Esophagus squamous epithelium (tissue), 4 donors: ENCODE measurements at regions not wholly inside any gene's neighbourhood (a gene's known extent, or its start where the extent isn't known, plus 50 kb on each side); places are given as distances from the start of the nearest gene placed in this dataset.
"Not testable (repeated sequence)": the region's sequence is repeated elsewhere in the genome, so short reads cannot be mapped to it uniquely, and the experiment has no call there.

Experiments
- POLR2A ChIP-seq, 4 donors: fragments of 450-650 bp; IDR thresholded peaks; one replicate each; pipeline ENCODE4 v1.6.1; 2017; ENCODE audit warnings: antibody characterized with exemption in 4 of 4, mild to moderate bottlenecking in 4 of 4, moderate library complexity in 3 of 4
- TF ChIP-seq, protein P1 (sequence below), 6 experiments: fragments of 450-650 bp in 4 of 6; fragments of 200-600 bp in 2 of 6; sonication (generic) in 2 of 6; IDR thresholded peaks; one replicate each; pipeline ENCODE4 v1.5.1; 2016 to 2019; ENCODE audit warnings: antibody characterized with exemption in 6 of 6, mild to moderate bottlenecking in 4 of 6, moderate library complexity in 4 of 6

DNA sequence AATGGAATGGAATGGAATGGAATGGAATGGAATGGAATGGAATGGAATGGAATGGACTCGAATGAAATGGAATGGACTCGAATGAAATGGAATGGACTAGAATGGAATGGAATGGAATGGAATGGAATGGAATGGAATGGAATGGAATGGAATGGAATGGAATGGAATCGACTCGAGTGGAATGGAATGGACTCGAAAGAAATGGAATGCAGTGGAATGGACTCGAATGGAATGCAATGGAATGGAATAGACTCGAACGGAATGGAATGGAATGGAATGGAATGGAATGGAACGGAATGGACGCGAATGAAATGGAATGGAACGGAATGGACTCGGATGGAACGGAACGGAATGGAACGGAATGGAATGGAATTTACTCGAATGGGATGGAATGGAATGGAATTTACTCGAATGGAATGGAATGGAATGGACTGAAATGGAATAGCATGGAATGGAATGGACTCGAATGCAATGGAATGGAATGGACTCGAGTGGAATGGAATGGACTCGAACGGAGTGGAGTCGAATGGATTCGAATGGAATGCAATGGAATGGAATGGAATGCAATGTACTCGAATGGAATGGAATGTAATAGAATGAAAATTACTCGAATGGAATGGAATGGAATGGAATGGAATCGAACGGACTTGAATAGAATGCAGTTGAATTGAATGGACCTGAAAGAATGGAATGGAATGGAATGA lies 100.1 kb upstream of the FBXO28 start:
- TF ChIP-seq, protein P1, sequence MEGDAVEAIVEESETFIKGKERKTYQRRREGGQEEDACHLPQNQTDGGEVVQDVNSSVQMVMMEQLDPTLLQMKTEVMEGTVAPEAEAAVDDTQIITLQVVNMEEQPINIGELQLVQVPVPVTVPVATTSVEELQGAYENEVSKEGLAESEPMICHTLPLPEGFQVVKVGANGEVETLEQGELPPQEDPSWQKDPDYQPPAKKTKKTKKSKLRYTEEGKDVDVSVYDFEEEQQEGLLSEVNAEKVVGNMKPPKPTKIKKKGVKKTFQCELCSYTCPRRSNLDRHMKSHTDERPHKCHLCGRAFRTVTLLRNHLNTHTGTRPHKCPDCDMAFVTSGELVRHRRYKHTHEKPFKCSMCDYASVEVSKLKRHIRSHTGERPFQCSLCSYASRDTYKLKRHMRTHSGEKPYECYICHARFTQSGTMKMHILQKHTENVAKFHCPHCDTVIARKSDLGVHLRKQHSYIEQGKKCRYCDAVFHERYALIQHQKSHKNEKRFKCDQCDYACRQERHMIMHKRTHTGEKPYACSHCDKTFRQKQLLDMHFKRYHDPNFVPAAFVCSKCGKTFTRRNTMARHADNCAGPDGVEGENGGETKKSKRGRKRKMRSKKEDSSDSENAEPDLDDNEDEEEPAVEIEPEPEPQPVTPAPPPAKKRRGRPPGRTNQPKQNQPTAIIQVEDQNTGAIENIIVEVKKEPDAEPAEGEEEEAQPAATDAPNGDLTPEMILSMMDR (IDR thresholded peaks at IDR 0.05): not testable (repeated sequence)
- TF ChIP-seq POLR2A (IDR thresholded peaks at IDR 0.05): not testable (repeated sequence)
